ENCODE measurements at regions not wholly inside any gene's neighbourhood (a gene's known extent, or its start where the extent isn't known, plus 50 kb on each side); places are given as distances from the start of the nearest gene placed in this dataset.

GRCh38 chr2:129192841-129193253 lies 786.6 kb upstream of the RAB6C start:
- Histone ChIP-seq H3K4me3 (ENCODE audit: low read depth in 1 of 3, low read length in 3 of 3) (no peak overlapping the region), H3K9me3 (ENCODE audit: control insufficient read depth in 4 of 4, low read length in 3 of 4) (no peaks in the 10 kb centered on the region), H3K27me3 (ENCODE audit: control insufficient read depth in 4 of 4, insufficient read depth in 4 of 4, low read length in 3 of 4) (peaks cover 0 to 6% (median 0%) of the 10 kb centered on the region in 4 donors), H3K27ac (ENCODE audit: low read depth in 1 of 2, low read length in 2 of 2) (no peak overlapping the region), H3K9ac (ENCODE audit: low read depth in 1 of 2, low read length in 2 of 2) (no peak overlapping the region), H3K4me1 (ENCODE audit: control insufficient read depth in 4 of 4, insufficient read depth in 4 of 4, low read length in 3 of 4) (no peaks in the 10 kb centered on the region), H3K36me3 (ENCODE audit: control insufficient read depth in 4 of 4, insufficient read depth in 3 of 4, low read depth in 1 of 4, low read length in 3 of 4) (no peaks in the 10 kb centered on the region)
- 73% methylated on average over 8 of the region's 8 CpGs for WGBS
- TF ChIP-seq FOXA2 (IDR thresholded peaks at IDR 0.05): no peak
- TF ChIP-seq GABPA (IDR thresholded peaks at IDR 0.05 in 1 of 2, conservative IDR thresholded peaks at IDR 0.05 in 1 of 2): no peak
- TF ChIP-seq, protein P1, sequence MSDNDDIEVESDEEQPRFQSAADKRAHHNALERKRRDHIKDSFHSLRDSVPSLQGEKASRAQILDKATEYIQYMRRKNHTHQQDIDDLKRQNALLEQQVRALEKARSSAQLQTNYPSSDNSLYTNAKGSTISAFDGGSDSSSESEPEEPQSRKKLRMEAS (IDR thresholded peaks at IDR 0.05): no peak
- TF ChIP-seq YY1 (IDR thresholded peaks at IDR 0.05): no peak
- TF ChIP-seq, protein P2, sequence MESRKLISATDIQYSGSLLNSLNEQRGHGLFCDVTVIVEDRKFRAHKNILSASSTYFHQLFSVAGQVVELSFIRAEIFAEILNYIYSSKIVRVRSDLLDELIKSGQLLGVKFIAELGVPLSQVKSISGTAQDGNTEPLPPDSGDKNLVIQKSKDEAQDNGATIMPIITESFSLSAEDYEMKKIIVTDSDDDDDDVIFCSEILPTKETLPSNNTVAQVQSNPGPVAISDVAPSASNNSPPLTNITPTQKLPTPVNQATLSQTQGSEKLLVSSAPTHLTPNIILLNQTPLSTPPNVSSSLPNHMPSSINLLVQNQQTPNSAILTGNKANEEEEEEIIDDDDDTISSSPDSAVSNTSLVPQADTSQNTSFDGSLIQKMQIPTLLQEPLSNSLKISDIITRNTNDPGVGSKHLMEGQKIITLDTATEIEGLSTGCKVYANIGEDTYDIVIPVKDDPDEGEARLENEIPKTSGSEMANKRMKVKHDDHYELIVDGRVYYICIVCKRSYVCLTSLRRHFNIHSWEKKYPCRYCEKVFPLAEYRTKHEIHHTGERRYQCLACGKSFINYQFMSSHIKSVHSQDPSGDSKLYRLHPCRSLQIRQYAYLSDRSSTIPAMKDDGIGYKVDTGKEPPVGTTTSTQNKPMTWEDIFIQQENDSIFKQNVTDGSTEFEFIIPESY (IDR thresholded peaks at IDR 0.05): no peak
- no peak for TF ChIP-seq FOXA1 (IDR thresholded peaks at IDR 0.05)
- no peak for TF ChIP-seq EGR1 (IDR thresholded peaks at IDR 0.05; ENCODE audit: low read depth in 2 of 2)
- TF ChIP-seq RAD21 (IDR thresholded peaks at IDR 0.05): no peak
- no peak for TF ChIP-seq NR2F2 (IDR thresholded peaks at IDR 0.05)
- TF ChIP-seq JUND (IDR thresholded peaks at IDR 0.05): no peak
- no peak for TF ChIP-seq TAF1 (conservative IDR thresholded peaks at IDR 0.05)
- TF ChIP-seq HNF4A (conservative IDR thresholded peaks at IDR 0.05): no peak
- TF ChIP-seq, protein P3, sequence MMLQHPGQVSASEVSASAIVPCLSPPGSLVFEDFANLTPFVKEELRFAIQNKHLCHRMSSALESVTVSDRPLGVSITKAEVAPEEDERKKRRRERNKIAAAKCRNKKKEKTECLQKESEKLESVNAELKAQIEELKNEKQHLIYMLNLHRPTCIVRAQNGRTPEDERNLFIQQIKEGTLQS (IDR thresholded peaks at IDR 0.05): no peak
- DNase-seq (ENCODE audit: low spot score): no peak

- H3K4me3 ChIP-seq (ENCODE audit: low read depth in 1 of 3, low read length in 3 of 3): no peak overlapping the region
- no peaks in the 10 kb centered on the region for H3K36me3 ChIP-seq (ENCODE audit: control insufficient read depth in 4 of 4, insufficient read depth in 3 of 4, low read depth in 1 of 4, low read length in 3 of 4)
- H3K4me1 ChIP-seq (ENCODE audit: control insufficient read depth in 4 of 4, insufficient read depth in 4 of 4, low read length in 3 of 4): no peaks in the 10 kb centered on the region
- peaks cover 0 to 6% (median 0%) of the 10 kb centered on the region in 4 donors for H3K27me3 ChIP-seq (ENCODE audit: control insufficient read depth in 4 of 4, insufficient read depth in 4 of 4, low read length in 3 of 4)
- no peaks in the 10 kb centered on the region for H3K9me3 ChIP-seq (ENCODE audit: control insufficient read depth in 4 of 4, low read length in 3 of 4)
- 62% methylated on average over 4 of the region's 4 CpGs for WGBS
- no peak overlapping the region for H3K9ac ChIP-seq (ENCODE audit: low read depth in 1 of 2, low read length in 2 of 2)
- H3K27ac ChIP-seq (ENCODE audit: low read depth in 1 of 2, low read length in 2 of 2): no peak overlapping the region
- no peak for TF ChIP-seq YY1 (IDR thresholded peaks at IDR 0.05)
- TF ChIP-seq GABPA (IDR thresholded peaks at IDR 0.05 in 1 of 2, conservative IDR thresholded peaks at IDR 0.05 in 1 of 2): no peak
- TF ChIP-seq HNF4G (IDR thresholded peaks at IDR 0.05): no peak
- no peak for TF ChIP-seq FOXA2 (IDR thresholded peaks at IDR 0.05)
- TF ChIP-seq SP1 (IDR thresholded peaks at IDR 0.05): no peak
- TF ChIP-seq REST (IDR thresholded peaks at IDR 0.05): no peak
- no peak for TF ChIP-seq NR2F2 (IDR thresholded peaks at IDR 0.05)
- no peak for TF ChIP-seq EGR1 (IDR thresholded peaks at IDR 0.05; ENCODE audit: low read depth in 2 of 2)
- TF ChIP-seq TAF1 (conservative IDR thresholded peaks at IDR 0.05): no peak
- TF ChIP-seq, protein P1 (IDR thresholded peaks at IDR 0.05): no peak
- TF ChIP-seq FOXA1 (IDR thresholded peaks at IDR 0.05): no peak
- TF ChIP-seq, protein P2 (IDR thresholded peaks at IDR 0.05): no peak
- TF ChIP-seq, protein P4, sequence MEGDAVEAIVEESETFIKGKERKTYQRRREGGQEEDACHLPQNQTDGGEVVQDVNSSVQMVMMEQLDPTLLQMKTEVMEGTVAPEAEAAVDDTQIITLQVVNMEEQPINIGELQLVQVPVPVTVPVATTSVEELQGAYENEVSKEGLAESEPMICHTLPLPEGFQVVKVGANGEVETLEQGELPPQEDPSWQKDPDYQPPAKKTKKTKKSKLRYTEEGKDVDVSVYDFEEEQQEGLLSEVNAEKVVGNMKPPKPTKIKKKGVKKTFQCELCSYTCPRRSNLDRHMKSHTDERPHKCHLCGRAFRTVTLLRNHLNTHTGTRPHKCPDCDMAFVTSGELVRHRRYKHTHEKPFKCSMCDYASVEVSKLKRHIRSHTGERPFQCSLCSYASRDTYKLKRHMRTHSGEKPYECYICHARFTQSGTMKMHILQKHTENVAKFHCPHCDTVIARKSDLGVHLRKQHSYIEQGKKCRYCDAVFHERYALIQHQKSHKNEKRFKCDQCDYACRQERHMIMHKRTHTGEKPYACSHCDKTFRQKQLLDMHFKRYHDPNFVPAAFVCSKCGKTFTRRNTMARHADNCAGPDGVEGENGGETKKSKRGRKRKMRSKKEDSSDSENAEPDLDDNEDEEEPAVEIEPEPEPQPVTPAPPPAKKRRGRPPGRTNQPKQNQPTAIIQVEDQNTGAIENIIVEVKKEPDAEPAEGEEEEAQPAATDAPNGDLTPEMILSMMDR (IDR thresholded peaks at IDR 0.05; ENCODE audit: low read depth, low read length, missing input control): no peak
- TF ChIP-seq, protein P3 (IDR thresholded peaks at IDR 0.05): no peak
- TF ChIP-seq HNF4A (conservative IDR thresholded peaks at IDR 0.05): no peak
- no peak for TF ChIP-seq RAD21 (IDR thresholded peaks at IDR 0.05)
- no peak for TF ChIP-seq JUND (IDR thresholded peaks at IDR 0.05)
- TF ChIP-seq RXRA (IDR thresholded peaks at IDR 0.05): no peak
- no peak for DNase-seq (ENCODE audit: low spot score)
Observed at GRCh38 chr2:129193961-129194360, 785.5 kb upstream of the RAB6C start.

Data from liver (tissue), 8 donors.